IPS DF 19.7 (cell line): ENCODE measurements at regions not wholly inside any gene's neighbourhood (a gene's known extent, or its start where the extent isn't known, plus 50 kb on each side); places are given as distances from the start of the nearest gene placed in this dataset.

Experiments used
- DNase-seq: peaks from one replicate; pipeline ENCODE4 v3.0.0-alpha.2; 2013; ENCODE audit warnings: low read depth, low spot score

GRCh38 chr1:56418151-56418631 lies 161.2 kb downstream of the PLPP3 start:
- DNase-seq = no peak

GRCh38 chr1:56417646-56418045 lies 161.7 kb downstream of the PLPP3 start:
- no peak for DNase-seq

- no peak for DNase-seq
Observed at GRCh38 chr1:56416495-56416894, 162.9 kb downstream of the PLPP3 start.

- DNase-seq = no peak
Observed at GRCh38 chr1:56415720-56416119, 163.6 kb downstream of the PLPP3 start.

- no peak for DNase-seq
Observed at GRCh38 chr1:56415258-56415657, 164.1 kb downstream of the PLPP3 start.

GRCh38 chr1:56414728-56415224 lies 164.6 kb downstream of the PLPP3 start:
- no peak for DNase-seq

- DNase-seq = no peak
Observed at GRCh38 chr1:56413671-56414199, 165.6 kb downstream of the PLPP3 start.

- DNase-seq = no peak
Observed at GRCh38 chr1:56411484-56412180, 167.7 kb downstream of the PLPP3 start.

GRCh38 chr1:56411021-56411420 lies 168.3 kb downstream of the PLPP3 start:
- no peak for DNase-seq

GRCh38 chr1:56410405-56410804 lies 169.0 kb downstream of the PLPP3 start:
- no peak for DNase-seq

GRCh38 chr1:56409112-56409691 lies 170.2 kb downstream of the PLPP3 start:
- peak; percentile 15 for DNase-seq

- no peak for DNase-seq
Observed at GRCh38 chr1:56406821-56407220, 172.5 kb downstream of the PLPP3 start.

- no peak for DNase-seq
Observed at GRCh38 chr1:56404561-56405030, 174.8 kb downstream of the PLPP3 start.

GRCh38 chr1:56404066-56404465 lies 175.3 kb downstream of the PLPP3 start:
- no peak for DNase-seq

- no peak for DNase-seq
Observed at GRCh38 chr1:56403321-56403720, 176.0 kb downstream of the PLPP3 start.

- no peak for DNase-seq
Observed at GRCh38 chr1:56401191-56401590, 178.2 kb downstream of the PLPP3 start.

- DNase-seq = no peak
Observed at GRCh38 chr1:56400526-56400925, 178.8 kb downstream of the PLPP3 start.

GRCh38 chr1:56399795-56400194 lies 179.6 kb downstream of the PLPP3 start:
- DNase-seq = no peak

- no peak for DNase-seq
Observed at GRCh38 chr1:56399326-56399725, 180.0 kb downstream of the PLPP3 start.

- no peak for DNase-seq
Observed at GRCh38 chr1:56397811-56398231, 181.5 kb downstream of the PLPP3 start.

GRCh38 chr1:56397409-56397808 lies 182.0 kb downstream of the PLPP3 start:
- DNase-seq = no peak

- no peak for DNase-seq
Observed at GRCh38 chr1:56396581-56396980, 182.8 kb downstream of the PLPP3 start.

- no peak for DNase-seq
Observed at GRCh38 chr1:56395776-56396175, 183.6 kb downstream of the PLPP3 start.
